SJCRH30 (cell line): ENCODE measurements at regions not wholly inside any gene's neighbourhood (a gene's known extent, or its start where the extent isn't known, plus 50 kb on each side); places are given as distances from the start of the nearest gene placed in this dataset.

Experiments used
- DNase-seq, 2 experiments: peaks; one replicate each; pipeline ENCODE4 v3.0.0-alpha.2; 2015 to 2020
- H3K27ac ChIP-seq: fragments of 250-450 bp; sonication (Bioruptor Pico); 2 replicates; pipeline ENCODE4 v1.5.1; 2020; ENCODE audit warnings: mild to moderate bottlenecking, moderate library complexity
- H3K27me3 ChIP-seq: fragments of 250-450 bp; sonication (Bioruptor Pico); 2 replicates; pipeline ENCODE4 v1.5.1; 2020; ENCODE audit warnings: mild to moderate bottlenecking, moderate library complexity
- H3K36me3 ChIP-seq: fragments of 250-450 bp; sonication (Bioruptor Pico); 2 replicates; pipeline ENCODE4 v1.5.1; 2020; ENCODE audit warnings: mild to moderate bottlenecking, moderate library complexity
- H3K4me1 ChIP-seq: fragments of 250-450 bp; sonication (Bioruptor Pico); 2 replicates; pipeline ENCODE4 v1.5.1; 2020; ENCODE audit warnings: mild to moderate bottlenecking, moderate library complexity
- H3K4me3 ChIP-seq: fragments of 250-450 bp; sonication (Bioruptor Pico); 2 replicates; pipeline ENCODE4 v1.5.1; 2020; ENCODE audit warnings: mild to moderate bottlenecking, moderate library complexity
- H3K9me3 ChIP-seq: fragments of 250-450 bp; sonication (Bioruptor Pico); replicated peaks from 2 replicates; pipeline ENCODE4 v1.5.1; 2020; ENCODE audit warnings: mild to moderate bottlenecking, moderate library complexity

GRCh38 chr4:167578906-167579305 lies 344.6 kb upstream of the SPOCK3 start:
- H3K4me3 ChIP-seq: no peak overlapping the region
- no peaks in the 10 kb centered on the region for H3K27me3 ChIP-seq
- peaks cover 15% of the 10 kb centered on the region; the same call in 1 of the 2 replicates for H3K9me3 ChIP-seq
- DNase-seq: peak; percentile 4 to 19
- H3K4me1 ChIP-seq: no peaks in the 10 kb centered on the region
- no peak overlapping the region for H3K27ac ChIP-seq
- H3K36me3 ChIP-seq: no peaks in the 10 kb centered on the region

GRCh38 chr4:167581449-167581965 lies 347.2 kb upstream of the SPOCK3 start:
- H3K4me1 ChIP-seq: no peaks in the 10 kb centered on the region
- no peak overlapping the region for H3K4me3 ChIP-seq
- DNase-seq: no peak
- no peak overlapping the region for H3K27ac ChIP-seq
- H3K27me3 ChIP-seq: no peaks in the 10 kb centered on the region
- peaks cover 15% of the 10 kb centered on the region; the same call in 1 of the 2 replicates for H3K9me3 ChIP-seq
- H3K36me3 ChIP-seq: no peaks in the 10 kb centered on the region

- Histone ChIP-seq H3K27me3 (no peaks in the 10 kb centered on the region), H3K9me3 (no peaks in the 10 kb centered on the region), H3K36me3 (no peaks in the 10 kb centered on the region), H3K4me3 (no peak overlapping the region), H3K27ac (no peak overlapping the region), H3K4me1 (no peaks in the 10 kb centered on the region)
- no peak for DNase-seq
Measured at GRCh38 chr4:167587361-167587760, 353.1 kb upstream of the SPOCK3 start.

- Histone ChIP-seq H3K4me3 (no peak overlapping the region), H3K27me3 (no peaks in the 10 kb centered on the region), H3K4me1 (no peaks in the 10 kb centered on the region), H3K36me3 (no peaks in the 10 kb centered on the region), H3K27ac (no peak overlapping the region), H3K9me3 (no peaks in the 10 kb centered on the region)
- DNase-seq: no peak
Measured at GRCh38 chr4:167595898-167596297, 361.6 kb upstream of the SPOCK3 start.

- no peaks in the 10 kb centered on the region for H3K9me3 ChIP-seq
- H3K27ac ChIP-seq: no peak overlapping the region
- H3K4me3 ChIP-seq: no peak overlapping the region
- no peaks in the 10 kb centered on the region for H3K4me1 ChIP-seq
- no peak for DNase-seq
- H3K27me3 ChIP-seq: no peaks in the 10 kb centered on the region
- H3K36me3 ChIP-seq: no peaks in the 10 kb centered on the region
Measured at GRCh38 chr4:167602157-167602556, 367.9 kb upstream of the SPOCK3 start.

GRCh38 chr4:167606551-167606950 lies 372.3 kb upstream of the SPOCK3 start:
- Histone ChIP-seq H3K4me1 (no peaks in the 10 kb centered on the region), H3K4me3 (no peak overlapping the region), H3K27me3 (no peaks in the 10 kb centered on the region), H3K36me3 (no peaks in the 10 kb centered on the region), H3K9me3 (no peaks in the 10 kb centered on the region), H3K27ac (no peak overlapping the region)
- DNase-seq: no peak

- H3K27ac ChIP-seq: no peak overlapping the region
- no peaks in the 10 kb centered on the region for H3K27me3 ChIP-seq
- no peak for DNase-seq
- no peaks in the 10 kb centered on the region for H3K4me1 ChIP-seq
- no peaks in the 10 kb centered on the region for H3K36me3 ChIP-seq
- no peak overlapping the region for H3K4me3 ChIP-seq
- H3K9me3 ChIP-seq: no peaks in the 10 kb centered on the region
Measured at GRCh38 chr4:167613381-167613780, 379.1 kb upstream of the SPOCK3 start.

- no peaks in the 10 kb centered on the region for H3K9me3 ChIP-seq
Measured at GRCh38 chr4:167614866-167615265, 380.6 kb upstream of the SPOCK3 start.

GRCh38 chr4:167616476-167616875 lies 382.2 kb upstream of the SPOCK3 start:
- no peak overlapping the region for H3K4me3 ChIP-seq
- H3K36me3 ChIP-seq: no peaks in the 10 kb centered on the region
- no peaks in the 10 kb centered on the region for H3K9me3 ChIP-seq
- H3K27ac ChIP-seq: no peak overlapping the region
- H3K4me1 ChIP-seq: no peaks in the 10 kb centered on the region
- no peaks in the 10 kb centered on the region for H3K27me3 ChIP-seq
- DNase-seq: no peak

More at GRCh38 chr4:167614866-167615265, 380.6 kb upstream of the SPOCK3 start:
- H3K4me3 ChIP-seq: no peak overlapping the region
- no peaks in the 10 kb centered on the region for H3K4me1 ChIP-seq
- H3K27ac ChIP-seq: no peak overlapping the region
- no peak for DNase-seq
- H3K27me3 ChIP-seq: no peaks in the 10 kb centered on the region
- H3K36me3 ChIP-seq: no peaks in the 10 kb centered on the region

GRCh38 chr4:167622481-167623240 lies 388.4 kb upstream of the SPOCK3 start:
- peak; percentile 43 to 75 for DNase-seq
- Histone ChIP-seq H3K27me3 (no peaks in the 10 kb centered on the region), H3K4me3 (no peak overlapping the region), H3K9me3 (no peaks in the 10 kb centered on the region), H3K36me3 (no peaks in the 10 kb centered on the region), H3K27ac (no peak overlapping the region), H3K4me1 (no peaks in the 10 kb centered on the region)

GRCh38 chr4:167623241-167623572 lies 388.9 kb upstream of the SPOCK3 start:
- DNase-seq: no peak

GRCh38 chr4:167629272-167629671 lies 395.0 kb upstream of the SPOCK3 start:
- Histone ChIP-seq H3K27me3 (no peaks in the 10 kb centered on the region), H3K4me3 (no peak overlapping the region), H3K4me1 (no peaks in the 10 kb centered on the region), H3K9me3 (peaks cover 3% of the 10 kb centered on the region; the same call in 1 of the 2 replicates), H3K36me3 (no peaks in the 10 kb centered on the region), H3K27ac (no peak overlapping the region)
- DNase-seq: peak in 1 of 2 experiments; percentile 2

More at GRCh38 chr4:167623241-167623572, 388.9 kb upstream of the SPOCK3 start:
- Histone ChIP-seq H3K9me3 (no peaks in the 10 kb centered on the region), H3K27ac (no peak overlapping the region), H3K27me3 (no peaks in the 10 kb centered on the region), H3K4me3 (no peak overlapping the region), H3K36me3 (no peaks in the 10 kb centered on the region), H3K4me1 (no peaks in the 10 kb centered on the region)

GRCh38 chr4:167642250-167642649 lies 408.0 kb upstream of the SPOCK3 start:
- no peaks in the 10 kb centered on the region for H3K4me1 ChIP-seq
- H3K4me3 ChIP-seq: no peak overlapping the region
- H3K9me3 ChIP-seq: no peaks in the 10 kb centered on the region
- no peaks in the 10 kb centered on the region for H3K27me3 ChIP-seq
- no peaks in the 10 kb centered on the region for H3K36me3 ChIP-seq
- no peak overlapping the region for H3K27ac ChIP-seq
- DNase-seq: no peak

- Histone ChIP-seq H3K4me3 (no peak overlapping the region), H3K36me3 (no peaks in the 10 kb centered on the region), H3K27ac (no peak overlapping the region), H3K9me3 (no peaks in the 10 kb centered on the region), H3K4me1 (no peaks in the 10 kb centered on the region), H3K27me3 (no peaks in the 10 kb centered on the region)
- no peak for DNase-seq
Measured at GRCh38 chr4:167645358-167645757, 411.1 kb upstream of the SPOCK3 start.

GRCh38 chr4:167652267-167652666 lies 418.0 kb upstream of the SPOCK3 start:
- no peaks in the 10 kb centered on the region for H3K36me3 ChIP-seq
- no peaks in the 10 kb centered on the region for H3K27me3 ChIP-seq
- no peak overlapping the region for H3K4me3 ChIP-seq
- no peaks in the 10 kb centered on the region for H3K4me1 ChIP-seq
- no peak overlapping the region for H3K27ac ChIP-seq
- no peaks in the 10 kb centered on the region for H3K9me3 ChIP-seq
- no peak for DNase-seq

- no peaks in the 10 kb centered on the region for H3K36me3 ChIP-seq
- DNase-seq: peak; percentile 71 to 92
- peaks cover 20% of the 10 kb centered on the region for H3K4me1 ChIP-seq
- H3K27me3 ChIP-seq: no peaks in the 10 kb centered on the region
- H3K9me3 ChIP-seq: no peaks in the 10 kb centered on the region
- peak overlapping the region; percentile 56 for H3K4me3 ChIP-seq
- H3K27ac ChIP-seq: peak overlapping the region; percentile 99
Measured at GRCh38 chr4:167688660-167689142, 403.6 kb upstream of the ANXA10 start.
